ENCODE measurements at regions not wholly inside any gene's neighbourhood (a gene's known extent, or its start where the extent isn't known, plus 50 kb on each side); places are given as distances from the start of the nearest gene placed in this dataset.

DNA sequence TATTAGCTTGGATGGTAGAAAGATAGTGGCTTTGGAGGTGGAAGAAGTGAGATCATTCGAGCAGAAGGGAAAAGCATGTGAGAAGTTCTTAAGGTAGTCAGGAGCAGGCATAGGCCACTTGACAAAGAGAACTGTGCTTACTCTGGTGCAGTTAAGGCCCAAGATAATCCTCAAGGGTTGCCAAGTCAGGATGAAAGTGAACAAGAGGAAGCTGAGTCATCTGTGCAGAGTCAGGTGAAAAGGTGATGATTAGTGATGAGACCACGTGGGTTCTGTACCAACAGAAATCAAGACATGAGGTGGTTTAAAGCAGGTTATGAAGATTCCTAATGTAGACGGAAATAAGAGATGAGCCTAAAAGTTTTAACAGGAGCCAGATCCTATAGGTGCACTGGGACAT is 369.8 kb downstream of the DTHD1 start:
- no peak for DNase-seq (ENCODE audit: low spot score)
- Histone ChIP-seq H2AFZ (no peak overlapping the region), H3K4me2 (no peak overlapping the region), H3K4me3 (no peak overlapping the region), H3K4me1 (ENCODE audit: insufficient read depth) (no peaks in the 10 kb centered on the region), H3K27ac (no peak overlapping the region), H3K79me2 (no peaks in the 10 kb centered on the region), H3K36me3 (replicated peaks; ENCODE audit: insufficient read depth, low read depth) (no peaks in the 10 kb centered on the region), H4K20me1 (ENCODE audit: insufficient read depth, poor library complexity, severe bottlenecking) (no peaks in the 10 kb centered on the region), H3K9me2 (replicated peaks; ENCODE audit: insufficient read depth) (no peaks in the 10 kb centered on the region), H3K27me3 (no peaks in the 10 kb centered on the region), H3K9me3 (ENCODE audit: low read depth) (no peaks in the 10 kb centered on the region)
- 81% methylated on average over 3 of the region's 3 CpGs for WGBS (ENCODE audit: low lambda C conversion rate, missing lambda C conversion rate)
- TF ChIP-seq, protein P1, sequence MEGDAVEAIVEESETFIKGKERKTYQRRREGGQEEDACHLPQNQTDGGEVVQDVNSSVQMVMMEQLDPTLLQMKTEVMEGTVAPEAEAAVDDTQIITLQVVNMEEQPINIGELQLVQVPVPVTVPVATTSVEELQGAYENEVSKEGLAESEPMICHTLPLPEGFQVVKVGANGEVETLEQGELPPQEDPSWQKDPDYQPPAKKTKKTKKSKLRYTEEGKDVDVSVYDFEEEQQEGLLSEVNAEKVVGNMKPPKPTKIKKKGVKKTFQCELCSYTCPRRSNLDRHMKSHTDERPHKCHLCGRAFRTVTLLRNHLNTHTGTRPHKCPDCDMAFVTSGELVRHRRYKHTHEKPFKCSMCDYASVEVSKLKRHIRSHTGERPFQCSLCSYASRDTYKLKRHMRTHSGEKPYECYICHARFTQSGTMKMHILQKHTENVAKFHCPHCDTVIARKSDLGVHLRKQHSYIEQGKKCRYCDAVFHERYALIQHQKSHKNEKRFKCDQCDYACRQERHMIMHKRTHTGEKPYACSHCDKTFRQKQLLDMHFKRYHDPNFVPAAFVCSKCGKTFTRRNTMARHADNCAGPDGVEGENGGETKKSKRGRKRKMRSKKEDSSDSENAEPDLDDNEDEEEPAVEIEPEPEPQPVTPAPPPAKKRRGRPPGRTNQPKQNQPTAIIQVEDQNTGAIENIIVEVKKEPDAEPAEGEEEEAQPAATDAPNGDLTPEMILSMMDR (IDR thresholded peaks at IDR 0.05; ENCODE audit: poor library complexity), result no peak
- TF ChIP-seq EZH2phosphoT487 (IDR thresholded peaks at IDR 0.05; ENCODE audit: low read depth, severe bottlenecking, unreplicated experiment) (no peak), EZH2 (IDR thresholded peaks at IDR 0.05; ENCODE audit: borderline replicate concordance) (no peak)

DNA sequence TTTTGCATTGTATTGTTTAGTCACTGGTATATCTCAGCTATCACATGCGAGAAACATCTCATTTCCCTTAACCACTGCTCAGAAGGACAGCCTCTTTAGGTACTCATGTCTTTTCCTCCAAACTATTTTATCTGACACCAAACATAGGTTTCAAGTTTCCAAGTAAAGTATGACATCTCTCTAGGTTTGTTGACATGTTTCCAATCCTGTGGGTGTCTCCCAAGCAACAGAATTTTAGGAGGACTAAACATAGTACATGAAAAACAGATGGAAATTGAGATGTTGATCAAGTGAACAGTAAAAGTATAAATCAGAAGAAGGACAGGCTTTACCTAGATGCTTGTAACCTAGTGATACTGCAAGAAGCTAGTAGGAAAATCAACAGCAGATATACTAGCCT is 371.4 kb downstream of the DTHD1 start:
- Histone ChIP-seq H4K20me1 (ENCODE audit: insufficient read depth, poor library complexity, severe bottlenecking) (no peaks in the 10 kb centered on the region), H3K79me2 (no peaks in the 10 kb centered on the region), H2AFZ (no peak overlapping the region), H3K4me1 (ENCODE audit: insufficient read depth) (no peaks in the 10 kb centered on the region), H3K4me2 (no peak overlapping the region), H3K9me2 (replicated peaks; ENCODE audit: insufficient read depth) (no peaks in the 10 kb centered on the region), H3K27ac (no peak overlapping the region), H3K27me3 (no peaks in the 10 kb centered on the region), H3K36me3 (replicated peaks; ENCODE audit: insufficient read depth, low read depth) (no peaks in the 10 kb centered on the region), H3K4me3 (no peak overlapping the region), H3K9me3 (ENCODE audit: low read depth) (no peaks in the 10 kb centered on the region)
- no peak for DNase-seq (ENCODE audit: low spot score)
- WGBS (ENCODE audit: low lambda C conversion rate, missing lambda C conversion rate), result 89% methylated on average over 1 of the region's 1 CpG
- TF ChIP-seq, protein P1 (IDR thresholded peaks at IDR 0.05; ENCODE audit: poor library complexity), result no peak
- TF ChIP-seq EZH2phosphoT487 (IDR thresholded peaks at IDR 0.05; ENCODE audit: low read depth, severe bottlenecking, unreplicated experiment) (no peak), EZH2 (IDR thresholded peaks at IDR 0.05; ENCODE audit: borderline replicate concordance) (no peak)

DNA sequence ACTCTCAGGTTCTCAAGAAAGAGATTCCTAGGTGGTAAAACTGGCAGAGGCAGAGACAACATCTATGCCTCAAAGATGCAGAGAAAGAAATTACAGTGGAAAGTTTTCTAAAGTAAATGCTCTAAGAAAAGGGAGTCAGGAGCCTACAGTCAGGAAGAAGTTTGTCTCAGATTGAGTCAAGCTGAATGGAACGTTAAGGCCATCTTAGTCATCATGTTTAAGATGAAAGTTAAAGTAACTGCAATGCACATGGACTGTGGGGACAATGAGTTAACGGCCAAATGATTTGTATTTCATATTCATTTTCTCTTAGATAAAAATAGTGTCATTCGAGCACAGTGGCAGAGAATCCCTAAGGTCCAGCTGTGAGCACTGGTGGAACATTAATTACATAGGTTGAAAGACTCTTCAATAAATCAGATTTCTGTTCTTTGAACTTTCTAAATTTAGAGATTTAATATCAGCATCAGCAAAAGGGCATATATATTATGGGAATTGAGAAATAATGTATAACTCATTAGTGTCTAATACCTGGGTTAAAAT is 384.6 kb downstream of the DTHD1 start:
- no peak overlapping the region for H2AFZ ChIP-seq
- no peak overlapping the region for H3K4me3 ChIP-seq
- no peaks in the 10 kb centered on the region for H3K4me1 ChIP-seq (ENCODE audit: insufficient read depth)
- no peak overlapping the region for H3K4me2 ChIP-seq
- WGBS (ENCODE audit: low lambda C conversion rate, missing lambda C conversion rate), result 79% methylated on average over 3 of the region's 3 CpGs
- no peaks in the 10 kb centered on the region for H3K79me2 ChIP-seq
- TF ChIP-seq EZH2phosphoT487 (IDR thresholded peaks at IDR 0.05; ENCODE audit: low read depth, severe bottlenecking, unreplicated experiment) (no peak), EZH2 (IDR thresholded peaks at IDR 0.05; ENCODE audit: borderline replicate concordance) (no peak)
- TF ChIP-seq, protein P1 (IDR thresholded peaks at IDR 0.05; ENCODE audit: poor library complexity), result no peak
- no peaks in the 10 kb centered on the region for H3K9me3 ChIP-seq (ENCODE audit: low read depth)
- H3K27ac ChIP-seq, result no peak overlapping the region
- no peaks in the 10 kb centered on the region for H3K27me3 ChIP-seq
- no peak for DNase-seq (ENCODE audit: low spot score)
- H3K9me2 ChIP-seq (replicated peaks; ENCODE audit: insufficient read depth), result no peaks in the 10 kb centered on the region
- no peaks in the 10 kb centered on the region for H4K20me1 ChIP-seq (ENCODE audit: insufficient read depth, poor library complexity, severe bottlenecking)
- H3K36me3 ChIP-seq (replicated peaks; ENCODE audit: insufficient read depth, low read depth), result no peaks in the 10 kb centered on the region

DNA sequence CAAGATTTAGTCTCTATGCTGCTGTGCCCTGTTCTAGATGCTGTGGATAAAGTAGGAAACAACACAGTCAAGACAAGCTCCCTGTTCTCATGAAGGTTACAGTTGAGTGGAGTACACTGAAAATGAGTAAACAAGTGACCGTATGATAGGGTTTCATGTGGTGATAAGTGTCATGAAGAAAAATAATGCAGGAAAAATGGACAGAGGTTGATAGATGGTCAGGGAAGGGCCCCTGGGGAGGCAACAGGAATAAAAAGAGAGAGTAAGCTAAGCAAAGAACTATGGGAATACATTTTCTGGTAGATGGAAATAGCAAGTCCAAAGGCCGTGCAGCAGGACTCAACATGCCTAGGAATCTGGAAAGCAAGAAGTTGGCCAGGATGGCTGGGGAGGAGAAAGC is 394.0 kb downstream of the DTHD1 start:
- Histone ChIP-seq H3K4me3 (no peak overlapping the region), H3K27me3 (no peaks in the 10 kb centered on the region), H2AFZ (no peak overlapping the region), H3K4me2 (no peak overlapping the region), H3K36me3 (replicated peaks; ENCODE audit: insufficient read depth, low read depth) (no peaks in the 10 kb centered on the region), H3K4me1 (ENCODE audit: insufficient read depth) (peaks cover 3% of the 10 kb centered on the region), H4K20me1 (ENCODE audit: insufficient read depth, poor library complexity, severe bottlenecking) (no peaks in the 10 kb centered on the region), H3K9me2 (replicated peaks; ENCODE audit: insufficient read depth) (no peaks in the 10 kb centered on the region), H3K79me2 (no peaks in the 10 kb centered on the region), H3K27ac (no peak overlapping the region), H3K9me3 (ENCODE audit: low read depth) (no peaks in the 10 kb centered on the region)
- TF ChIP-seq, protein P1 (IDR thresholded peaks at IDR 0.05; ENCODE audit: poor library complexity), result no peak
- TF ChIP-seq EZH2 (IDR thresholded peaks at IDR 0.05; ENCODE audit: borderline replicate concordance) (no peak), EZH2phosphoT487 (IDR thresholded peaks at IDR 0.05; ENCODE audit: low read depth, severe bottlenecking, unreplicated experiment) (no peak)
- 93% methylated on average over 2 of the region's 2 CpGs for WGBS (ENCODE audit: low lambda C conversion rate, missing lambda C conversion rate)
- no peak for DNase-seq (ENCODE audit: low spot score)

Measured in hepatocyte (in vitro differentiated cells).